T-helper 1 cell treated with Interleukin-12 subunit alpha and Interleukin-12 subunit beta and Interleukin-4 antibody, amounts not matched to agents 30 ng/mL and 1 ng/mL, for 36 hours (primary cell): ENCODE measurements at regions not wholly inside any gene's neighbourhood (a gene's known extent, or its start where the extent isn't known, plus 50 kb on each side); places are given as distances from the start of the nearest gene placed in this dataset.
"Not testable (repeated sequence)": the region's sequence is repeated elsewhere in the genome, so short reads cannot be mapped to it uniquely, and the experiment has no call there.

Source experiments
- intact Hi-C: fragments of 100-400 bp; cut with micrococcal nuclease; formaldehyde crosslinking; loops from one replicate; pipeline ENCODE4 v1.15.1; 2024

DNA sequence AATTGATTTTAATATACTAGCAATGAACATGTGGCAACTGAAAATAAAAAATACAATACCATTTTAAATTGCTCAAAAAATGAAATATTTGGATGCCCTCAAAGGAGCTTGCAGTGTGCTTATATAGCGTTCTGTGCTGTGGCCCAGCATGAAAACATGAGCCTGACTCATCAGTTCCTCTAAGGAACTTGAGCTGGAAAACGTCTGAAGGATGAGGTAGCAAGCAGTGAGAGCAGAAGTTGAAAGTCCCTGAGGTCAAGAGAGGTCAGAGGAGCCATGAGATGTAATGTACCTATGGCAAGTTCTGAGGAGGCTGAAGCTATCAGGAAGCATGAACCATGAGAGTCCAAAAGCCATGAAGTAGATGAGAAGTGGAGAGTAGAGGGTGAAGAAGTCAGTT is 59.7 kb downstream of the HMGB3 start:
- intact Hi-C loops = no loop called here

DNA sequence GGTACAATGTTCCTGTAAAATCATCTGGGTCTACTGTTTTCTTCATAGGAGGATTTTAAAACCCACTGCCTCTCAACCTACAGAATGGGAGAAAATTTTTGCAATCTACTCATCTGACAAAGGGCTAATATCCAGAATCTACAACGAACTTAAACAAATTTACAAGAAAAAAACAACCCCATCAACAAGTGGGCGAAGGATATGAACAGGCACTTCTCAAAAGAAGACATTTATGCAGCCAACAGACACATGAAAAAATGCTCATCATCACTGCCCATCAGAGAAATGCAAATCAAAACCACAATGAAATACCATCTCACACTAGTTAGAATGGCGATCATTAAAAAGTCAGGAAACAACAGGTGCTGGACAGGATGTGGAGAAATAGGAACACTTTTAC is 83.2 kb downstream of the HMGB3 start:
- intact Hi-C loops = not testable (repeated sequence)

DNA sequence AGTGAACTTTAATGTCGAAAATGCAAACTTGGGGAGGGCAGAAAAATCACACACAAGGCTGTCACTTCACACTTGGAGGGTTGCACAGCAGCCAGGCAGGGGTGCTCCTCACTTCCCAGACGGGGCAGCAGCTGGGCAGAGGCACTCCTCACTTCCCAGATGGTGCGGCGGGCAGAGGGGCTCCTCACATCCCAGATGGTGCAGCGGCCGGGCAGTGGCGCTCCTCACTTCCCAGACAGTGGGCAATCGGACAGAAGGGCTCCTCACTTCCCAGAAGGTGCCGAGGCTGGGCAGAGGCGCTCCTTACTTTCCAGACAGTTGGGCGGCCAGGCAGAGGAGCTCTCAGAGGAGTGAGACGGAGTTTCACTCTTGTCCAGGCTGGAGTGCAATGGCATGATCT is 90.6 kb downstream of the HMGB3 start:
- intact Hi-C loops = no loop called here

DNA sequence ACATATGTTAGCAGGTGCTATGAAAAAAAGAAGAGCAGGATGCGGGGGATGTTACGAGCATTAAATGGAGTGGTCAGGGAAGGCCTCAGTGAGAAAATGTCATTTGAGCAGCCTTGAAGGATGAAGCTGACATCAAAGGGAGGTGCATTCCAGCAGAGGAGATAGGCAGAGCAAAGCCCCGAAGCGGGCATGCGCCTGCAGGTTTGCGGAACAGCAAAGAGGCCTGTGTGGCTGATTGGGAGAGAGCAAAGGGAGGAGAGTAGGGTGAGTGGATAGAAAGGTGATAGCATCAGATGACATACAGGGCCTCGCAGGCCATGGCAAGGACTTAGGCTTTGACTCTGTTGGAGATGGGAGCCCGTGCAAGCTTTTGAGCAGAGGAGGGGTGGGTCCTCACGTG is 95.4 kb upstream of the GPR50 start:
- intact Hi-C loops = no loop called here

DNA sequence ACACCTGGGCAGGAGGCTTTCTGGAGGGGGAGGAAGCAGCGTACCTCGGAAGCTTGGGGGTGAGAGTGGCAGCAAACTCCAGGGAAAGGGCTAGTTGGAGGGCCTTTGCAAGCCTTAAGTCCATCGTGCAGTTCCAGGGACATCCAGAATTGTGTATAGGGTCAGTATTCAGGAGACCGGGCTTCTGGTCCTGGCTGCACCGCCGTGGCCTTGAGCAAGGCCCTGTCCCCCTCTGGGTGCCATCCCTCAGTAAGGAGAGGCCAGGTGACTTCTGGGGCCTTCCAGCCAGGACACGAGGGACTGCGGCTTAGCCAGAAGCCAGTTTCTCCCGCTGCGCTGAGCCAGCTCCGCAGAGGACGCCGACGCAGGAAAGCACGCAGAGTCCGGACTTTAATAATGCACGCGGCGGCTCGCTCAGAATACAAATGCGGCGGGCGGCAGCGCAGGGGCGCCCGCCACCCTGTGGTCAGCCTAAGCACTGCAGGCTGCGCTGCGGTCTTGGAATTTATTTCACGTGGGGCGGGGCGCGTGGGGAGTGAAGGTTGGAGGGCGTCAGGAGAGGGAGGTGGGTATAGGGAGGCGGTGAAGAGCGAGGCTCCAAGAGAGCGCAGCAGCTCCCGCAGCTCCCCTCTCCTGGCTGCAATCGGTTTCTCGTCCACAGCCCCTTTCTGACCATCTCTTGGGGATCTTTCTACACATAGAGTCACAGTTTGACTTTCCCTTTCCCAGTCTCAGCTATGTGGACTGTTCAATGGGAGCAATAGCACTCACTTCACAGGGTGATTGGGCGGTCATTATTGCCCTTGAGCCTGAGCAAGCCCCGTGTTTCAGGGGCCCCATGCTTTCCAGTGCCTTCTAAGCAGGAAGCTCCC is 94.1 kb upstream of the GPR50 start:
- intact Hi-C loops = loop anchor here (1.0 kb wide), 3 partner anchors 99 to 310 kb away; partner anchors contain the start of genes CD99L2 and HMGB3

DNA sequence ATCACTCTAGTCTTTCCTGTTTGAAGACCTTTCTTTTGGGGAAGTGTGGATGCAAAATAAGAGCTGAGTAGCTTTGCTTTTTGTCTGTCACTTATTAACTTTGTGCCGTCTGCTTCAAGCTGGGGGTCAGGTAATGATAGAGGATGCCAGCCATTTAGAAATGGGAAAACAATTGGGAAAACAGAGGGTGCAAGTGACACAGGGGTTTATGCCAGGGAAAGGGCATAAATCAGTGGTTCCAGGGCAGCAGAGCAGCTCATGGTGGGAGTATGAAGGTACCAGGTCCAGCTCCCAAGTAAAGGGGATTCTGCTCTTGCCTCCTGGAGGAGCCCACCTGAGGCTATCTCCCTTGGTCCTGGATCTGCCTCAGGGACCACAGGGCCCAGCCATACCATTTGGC is 91.9 kb upstream of the GPR50 start:
- intact Hi-C loops = no loop called here

DNA sequence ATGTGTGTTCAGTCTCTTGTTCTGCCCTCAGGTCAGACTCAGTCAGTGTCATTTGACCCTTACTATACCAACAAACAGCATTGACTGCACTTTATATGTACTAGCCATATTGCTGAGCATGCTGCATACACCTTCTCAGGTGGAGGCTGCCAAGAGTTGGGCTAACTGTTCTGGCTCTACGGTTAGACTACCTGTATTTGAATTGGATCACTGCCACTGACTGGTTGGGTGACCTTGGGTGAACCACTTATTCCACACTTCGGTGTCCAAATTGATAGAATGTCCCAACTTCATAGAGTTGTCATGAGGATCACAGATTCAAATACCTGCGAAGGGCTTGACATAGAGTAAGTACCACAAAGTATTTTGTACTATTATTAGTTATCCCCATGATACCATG is 91.2 kb upstream of the GPR50 start:
- intact Hi-C loops = no loop called here

DNA sequence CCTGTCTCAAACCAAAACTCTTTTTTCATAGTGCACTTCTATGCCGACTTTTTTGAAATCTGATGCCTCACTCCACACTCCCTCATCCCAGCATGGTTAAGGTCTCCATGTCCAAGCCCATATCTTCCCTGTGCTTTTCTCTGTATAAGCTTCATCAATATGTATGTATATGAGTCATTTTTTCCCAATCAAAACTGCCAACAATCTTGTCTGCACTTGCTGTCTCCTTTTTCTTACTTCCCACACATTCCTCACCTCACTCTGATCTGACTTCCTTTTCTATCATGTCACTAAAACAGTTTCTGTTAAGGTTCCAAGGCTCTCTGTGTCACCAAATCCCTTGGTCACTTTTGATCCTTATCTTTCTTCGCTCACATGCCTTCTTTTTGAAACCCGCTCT is 88.2 kb upstream of the GPR50 start:
- intact Hi-C loops = no loop called here

DNA sequence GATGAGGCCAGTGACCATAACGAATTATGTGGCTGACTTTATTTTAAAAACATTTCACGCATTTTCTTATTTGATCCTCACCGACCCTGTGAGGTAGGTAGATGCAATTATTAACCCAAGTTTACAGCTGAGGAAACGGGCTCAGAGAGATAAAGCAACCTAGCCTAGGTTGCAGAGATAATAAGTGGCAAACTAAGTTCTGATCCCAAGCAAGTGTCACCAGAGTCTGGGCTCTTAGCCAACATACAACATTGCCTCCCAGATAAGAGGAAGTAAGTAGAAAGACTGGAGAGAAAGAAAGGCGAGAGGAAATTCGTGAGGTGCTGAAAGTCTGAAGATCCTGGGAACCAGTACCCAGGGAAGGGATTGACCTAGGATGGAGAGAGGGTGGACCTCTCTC is 77.4 kb upstream of the GPR50 start:
- intact Hi-C loops = no loop called here

DNA sequence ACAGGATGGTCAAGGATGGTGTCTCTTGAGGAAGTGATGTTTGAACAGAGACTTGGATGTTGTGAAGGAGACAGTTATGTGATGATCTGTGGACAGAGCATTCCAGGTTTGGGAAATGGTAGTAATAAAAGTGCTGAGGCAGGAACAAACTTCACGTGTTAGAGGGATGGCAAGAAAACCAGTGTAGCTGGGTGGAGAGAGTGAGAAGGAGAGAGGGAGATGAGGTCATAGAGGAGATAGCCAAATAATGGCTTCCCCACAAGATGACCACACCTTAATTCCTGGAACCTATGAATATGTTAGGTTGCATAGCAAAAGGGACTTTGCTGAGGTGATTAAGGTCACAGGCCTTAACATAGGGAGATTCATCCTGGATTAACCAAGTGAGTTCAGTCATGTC is 75.6 kb upstream of the GPR50 start:
- intact Hi-C loops = no loop called here

DNA sequence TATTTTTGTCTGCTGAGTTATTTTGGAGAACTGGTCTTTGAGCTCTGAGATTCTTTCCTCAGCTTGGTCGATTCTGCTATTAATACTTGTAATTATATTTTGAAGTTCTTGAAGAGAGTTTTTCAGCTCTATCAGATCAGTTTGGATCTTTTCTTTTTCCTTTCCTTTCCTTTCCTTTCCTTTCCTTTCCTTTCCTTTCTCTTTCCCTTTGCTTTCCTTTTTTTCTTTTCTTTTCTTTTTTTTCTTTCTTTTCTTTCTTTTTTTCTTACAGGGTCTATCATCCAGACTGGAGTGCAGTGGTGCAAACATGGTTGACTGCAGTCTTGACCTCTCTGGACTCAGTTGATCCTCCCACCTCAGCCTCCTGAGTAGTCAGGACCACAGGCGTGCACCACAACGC is 63.2 kb upstream of the GPR50 start:
- intact Hi-C loops = not testable (repeated sequence)
